ENCODE measurements at regions not wholly inside any gene's neighbourhood (a gene's known extent, or its start where the extent isn't known, plus 50 kb on each side); places are given as distances from the start of the nearest gene placed in this dataset.
A peak's percentile ranks its signal among the peaks of the same experiment; 100 is the strongest.

- TF ChIP-seq CTCF (IDR thresholded peaks at IDR 0.05; ENCODE audit: extremely low read depth, low read depth, low read length) = no peak
- Histone ChIP-seq H3K4me1 (ENCODE audit: insufficient read depth, low read length) (peaks cover 11% of the 10 kb centered on the region), H3K9me3 (ENCODE audit: low read depth, low read length) (no peaks in the 10 kb centered on the region), H3K79me2 (ENCODE audit: insufficient read depth, low read length) (no peaks in the 10 kb centered on the region), H3K4me2 (ENCODE audit: insufficient read depth, low read length) (no peak overlapping the region), H3K4me3 (ENCODE audit: insufficient read depth, low read length) (no peak overlapping the region), H3K27ac (ENCODE audit: low read depth, low read length) (no peak overlapping the region), H4K20me1 (ENCODE audit: insufficient read depth, low read length) (no peaks in the 10 kb centered on the region), H3K27me3 (ENCODE audit: insufficient read depth, low read length) (no peaks in the 10 kb centered on the region), H3K36me3 (ENCODE audit: insufficient read depth, low read length) (no peaks in the 10 kb centered on the region), H2AFZ (ENCODE audit: low read length) (no peak overlapping the region)
- DNase-seq (ENCODE audit: insufficient read length, low spot score, missing footprints) = no peak
These were observed 384.0 kb downstream of the NR2F1-AS1 start for GRCh38 chr5:93196986-93197385.

- Histone ChIP-seq H2AFZ (ENCODE audit: low read length) (no peak overlapping the region), H3K27ac (ENCODE audit: low read depth, low read length) (no peak overlapping the region), H3K4me3 (ENCODE audit: insufficient read depth, low read length) (no peak overlapping the region), H3K79me2 (ENCODE audit: insufficient read depth, low read length) (no peaks in the 10 kb centered on the region), H3K9me3 (ENCODE audit: low read depth, low read length) (no peaks in the 10 kb centered on the region), H3K4me2 (ENCODE audit: insufficient read depth, low read length) (no peak overlapping the region), H3K27me3 (ENCODE audit: insufficient read depth, low read length) (no peaks in the 10 kb centered on the region), H4K20me1 (ENCODE audit: insufficient read depth, low read length) (no peaks in the 10 kb centered on the region), H3K4me1 (ENCODE audit: insufficient read depth, low read length) (peaks cover 37% of the 10 kb centered on the region), H3K36me3 (ENCODE audit: insufficient read depth, low read length) (no peaks in the 10 kb centered on the region)
- no peak for DNase-seq (ENCODE audit: insufficient read length, low spot score, missing footprints)
- TF ChIP-seq CTCF (IDR thresholded peaks at IDR 0.05; ENCODE audit: extremely low read depth, low read depth, low read length) = no peak
These were observed 387.3 kb downstream of the NR2F1-AS1 start for GRCh38 chr5:93193431-93194347.

GRCh38 chr5:93192683-93193082 is 388.3 kb downstream of the NR2F1-AS1 start:
- peak overlapping the region; percentile 29 for H3K27ac ChIP-seq (ENCODE audit: low read depth, low read length)
- no peaks in the 10 kb centered on the region for H3K9me3 ChIP-seq (ENCODE audit: low read depth, low read length)
- no peaks in the 10 kb centered on the region for H3K36me3 ChIP-seq (ENCODE audit: insufficient read depth, low read length)
- H2AFZ ChIP-seq (ENCODE audit: low read length) = no peak overlapping the region
- H4K20me1 ChIP-seq (ENCODE audit: insufficient read depth, low read length) = no peaks in the 10 kb centered on the region
- peaks cover 37% of the 10 kb centered on the region for H3K4me1 ChIP-seq (ENCODE audit: insufficient read depth, low read length)
- DNase-seq (ENCODE audit: insufficient read length, low spot score, missing footprints) = no peak
- no peak overlapping the region for H3K4me3 ChIP-seq (ENCODE audit: insufficient read depth, low read length)
- no peaks in the 10 kb centered on the region for H3K27me3 ChIP-seq (ENCODE audit: insufficient read depth, low read length)
- H3K79me2 ChIP-seq (ENCODE audit: insufficient read depth, low read length) = no peaks in the 10 kb centered on the region
- peak overlapping the region; percentile 33 for H3K4me2 ChIP-seq (ENCODE audit: insufficient read depth, low read length)
- TF ChIP-seq CTCF (IDR thresholded peaks at IDR 0.05; ENCODE audit: extremely low read depth, low read depth, low read length) = no peak

GRCh38 chr5:93192087-93192486 is 388.9 kb downstream of the NR2F1-AS1 start:
- H4K20me1 ChIP-seq (ENCODE audit: insufficient read depth, low read length) = no peaks in the 10 kb centered on the region
- H3K4me1 ChIP-seq (ENCODE audit: insufficient read depth, low read length) = peaks cover 37% of the 10 kb centered on the region
- TF ChIP-seq CTCF (IDR thresholded peaks at IDR 0.05; ENCODE audit: extremely low read depth, low read depth, low read length) = no peak
- H3K79me2 ChIP-seq (ENCODE audit: insufficient read depth, low read length) = no peaks in the 10 kb centered on the region
- peak; percentile 47 for DNase-seq (ENCODE audit: insufficient read length, low spot score, missing footprints)
- H3K4me3 ChIP-seq (ENCODE audit: insufficient read depth, low read length) = no peak overlapping the region
- H3K9me3 ChIP-seq (ENCODE audit: low read depth, low read length) = no peaks in the 10 kb centered on the region
- H3K27me3 ChIP-seq (ENCODE audit: insufficient read depth, low read length) = no peaks in the 10 kb centered on the region
- H3K27ac ChIP-seq (ENCODE audit: low read depth, low read length) = peak overlapping the region; percentile 29
- no peak overlapping the region for H2AFZ ChIP-seq (ENCODE audit: low read length)
- peak overlapping the region; percentile 33 for H3K4me2 ChIP-seq (ENCODE audit: insufficient read depth, low read length)
- no peaks in the 10 kb centered on the region for H3K36me3 ChIP-seq (ENCODE audit: insufficient read depth, low read length)
